Spleen (tissue), 11 donors: ENCODE measurements at regions not wholly inside any gene's neighbourhood (a gene's known extent, or its start where the extent isn't known, plus 50 kb on each side); places are given as distances from the start of the nearest gene placed in this dataset.

Experiments used
- DNase-seq: peaks from one replicate; pipeline ENCODE4 v3.0.0-alpha.2; 2020
- H3K27ac ChIP-seq, 8 donors: fragments of 200-600 bp; sonication (generic) in 7 of 8; 1 replicate in 4 of 8; 2 replicates in 4 of 8; pipeline versions ENCODE4 v1.5.0 to v1.8.0; 2016 to 2021; ENCODE audit warnings: inconsistent platforms in 4 of 8, mild to moderate bottlenecking in 4 of 8, moderate library complexity in 1 of 8
- H3K27me3 ChIP-seq, 7 donors: fragments of 200-600 bp; sonication (generic) in 6 of 7; replicated peaks in 1 of 7; 1 replicate in 4 of 7; 2 replicates in 3 of 7; pipeline versions ENCODE4 v1.5.0 to v1.8.0; 2016 to 2021; ENCODE audit warnings: inconsistent platforms in 3 of 7, mild to moderate bottlenecking in 1 of 7
- H3K36me3 ChIP-seq, 6 donors: fragments of 200-600 bp; sonication (generic) in 5 of 6; 1 replicate in 4 of 6; 2 replicates in 2 of 6; pipeline versions ENCODE4 v1.5.0 to v1.8.0; 2016 to 2021; ENCODE audit warnings: inconsistent platforms in 2 of 6
- H3K4me1 ChIP-seq, 6 donors: fragments of 200-600 bp; sonication (generic) in 5 of 6; 1 replicate in 3 of 6; 2 replicates in 3 of 6; pipeline versions ENCODE4 v1.5.0 to v1.8.0; 2016 to 2021; ENCODE audit warnings: inconsistent platforms in 3 of 6
- H3K4me3 ChIP-seq, 8 donors: fragments of 200-600 bp; sonication (generic) in 7 of 8; 1 replicate in 4 of 8; 2 replicates in 4 of 8; pipeline versions ENCODE4 v1.5.0 to v1.8.0; 2016 to 2021; ENCODE audit warnings: inconsistent platforms in 4 of 8, mild to moderate bottlenecking in 4 of 8, moderate library complexity in 2 of 8
- H3K9me3 ChIP-seq, 8 donors: fragments of 200-600 bp; sonication (generic) in 7 of 8; 1 replicate in 4 of 8; 2 replicates in 4 of 8; pipeline versions ENCODE4 v1.5.0 to v1.8.0; 2016 to 2021; ENCODE audit warnings: inconsistent platforms in 4 of 8
- POLR2A ChIP-seq, 3 donors: fragments of 450-650 bp; IDR thresholded peaks; one replicate each; pipeline ENCODE4 v1.5.1; 2017; ENCODE audit warnings: antibody characterized with exemption in 3 of 3, mild to moderate bottlenecking in 1 of 3
- POLR2AphosphoS5 ChIP-seq, 3 donors: sonication (generic); formaldehyde crosslinking; IDR thresholded peaks; one replicate each; pipeline ENCODE4 v1.5.1; 2017; ENCODE audit warnings: antibody characterized with exemption in 3 of 3
- WGBS, 5 donors: extraction: QIAGEN DNeasy Blood & Tissue Kit in 3 of 5; methylation state at CpG; one replicate each; pipeline versions ENCODE4 v1.1.5 to v1.1.7; 2013 to 2018; 5-methylcytosine and 5-hydroxymethylcytosine counted together
- intact Hi-C: fragments of 100-400 bp; cut with DNase I; formaldehyde crosslinking; loops from one replicate; pipeline ENCODE4 v1.15.0; 2023; ENCODE audit warnings: low total_unique reads
- TF ChIP-seq, protein P1 (sequence below), 11 experiments: fragments of 200-600 bp in 7 of 11; fragments of 450-650 bp in 4 of 11; sonication (generic) in 4 of 11; IDR thresholded peaks in 8 of 11; conservative IDR thresholded peaks in 3 of 11; 1 replicate in 7 of 11; 2 replicates in 4 of 11; pipeline versions ENCODE4 v1.4.0 to v1.8.0; 2016 to 2021; ENCODE audit warnings: antibody characterized with exemption in 11 of 11, inconsistent platforms in 4 of 11, mild to moderate bottlenecking in 1 of 11
- donor health status: healthy with polysubstance abuse.
- donor health status: DM: no; HTN: no; CAD: no; lungs with moderate emphysema.
- donor health status: DM: no; HTN: no; CAD: no.
- donor health status: Bipolar disorder and iron deficiency.
- donor health status: healthy.
- donor health status: DM: no; HTN: no; CAD: no.
- donor health status: DM: yes; HTN: yes; CAD: no.

DNA sequence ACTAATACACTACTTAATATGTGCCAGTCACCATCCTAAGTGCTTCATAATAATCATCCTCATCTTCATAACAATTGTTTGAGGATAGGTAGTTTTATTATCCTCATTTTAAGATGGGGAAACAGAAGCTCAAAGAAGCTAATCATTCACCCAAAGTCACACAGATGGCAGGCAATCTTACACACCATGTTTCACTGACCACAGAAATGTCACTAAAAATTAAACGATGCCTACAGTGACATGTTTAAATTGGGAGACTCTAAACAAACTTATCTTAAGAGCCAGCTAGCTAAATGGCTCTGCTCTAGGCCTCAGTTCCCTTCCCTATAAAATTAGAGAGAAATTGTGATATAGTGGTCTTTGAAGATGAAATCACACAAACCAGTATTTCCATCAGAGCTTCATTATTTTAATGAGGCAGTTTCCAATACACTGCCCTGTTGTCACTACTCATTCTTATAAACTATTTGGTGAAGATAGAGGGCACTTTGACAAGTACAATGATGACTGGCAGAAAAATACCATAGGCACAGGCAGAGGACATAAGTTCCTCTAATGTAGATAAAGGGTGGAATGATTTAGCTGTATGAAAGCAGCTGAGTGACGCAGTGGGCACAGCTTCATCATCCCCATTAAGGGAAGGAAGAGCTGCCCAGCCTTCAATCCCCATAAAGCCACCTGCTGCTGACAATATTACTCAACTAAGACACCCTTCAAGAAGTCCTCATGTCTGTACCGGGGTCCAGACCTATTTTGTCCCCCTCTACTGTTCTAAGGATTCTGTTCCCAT, 224.1 kb downstream of the ACTL7B start:
- no peaks in the 10 kb centered on the region for H3K27me3 ChIP-seq
- no peak for DNase-seq
- H3K36me3 ChIP-seq, result no peaks in the 10 kb centered on the region
- H3K9me3 ChIP-seq, result no peaks in the 10 kb centered on the region
- no peaks in the 10 kb centered on the region for H3K4me1 ChIP-seq
- no peak overlapping the region for H3K27ac ChIP-seq
- TF ChIP-seq POLR2AphosphoS5 (IDR thresholded peaks at IDR 0.05) (no peak), POLR2A (IDR thresholded peaks at IDR 0.05) (no peak)
- TF ChIP-seq, protein P1, sequence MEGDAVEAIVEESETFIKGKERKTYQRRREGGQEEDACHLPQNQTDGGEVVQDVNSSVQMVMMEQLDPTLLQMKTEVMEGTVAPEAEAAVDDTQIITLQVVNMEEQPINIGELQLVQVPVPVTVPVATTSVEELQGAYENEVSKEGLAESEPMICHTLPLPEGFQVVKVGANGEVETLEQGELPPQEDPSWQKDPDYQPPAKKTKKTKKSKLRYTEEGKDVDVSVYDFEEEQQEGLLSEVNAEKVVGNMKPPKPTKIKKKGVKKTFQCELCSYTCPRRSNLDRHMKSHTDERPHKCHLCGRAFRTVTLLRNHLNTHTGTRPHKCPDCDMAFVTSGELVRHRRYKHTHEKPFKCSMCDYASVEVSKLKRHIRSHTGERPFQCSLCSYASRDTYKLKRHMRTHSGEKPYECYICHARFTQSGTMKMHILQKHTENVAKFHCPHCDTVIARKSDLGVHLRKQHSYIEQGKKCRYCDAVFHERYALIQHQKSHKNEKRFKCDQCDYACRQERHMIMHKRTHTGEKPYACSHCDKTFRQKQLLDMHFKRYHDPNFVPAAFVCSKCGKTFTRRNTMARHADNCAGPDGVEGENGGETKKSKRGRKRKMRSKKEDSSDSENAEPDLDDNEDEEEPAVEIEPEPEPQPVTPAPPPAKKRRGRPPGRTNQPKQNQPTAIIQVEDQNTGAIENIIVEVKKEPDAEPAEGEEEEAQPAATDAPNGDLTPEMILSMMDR (IDR thresholded peaks at IDR 0.05 in 8 of 11, conservative IDR thresholded peaks at IDR 0.05 in 3 of 11), result no peak
- intact Hi-C loops, result no loop called here
- H3K4me3 ChIP-seq, result no peak overlapping the region
- WGBS, 5 donors, result 27 to 52% (median 45%) methylated on average over 3 of the region's 3 CpGs

DNA sequence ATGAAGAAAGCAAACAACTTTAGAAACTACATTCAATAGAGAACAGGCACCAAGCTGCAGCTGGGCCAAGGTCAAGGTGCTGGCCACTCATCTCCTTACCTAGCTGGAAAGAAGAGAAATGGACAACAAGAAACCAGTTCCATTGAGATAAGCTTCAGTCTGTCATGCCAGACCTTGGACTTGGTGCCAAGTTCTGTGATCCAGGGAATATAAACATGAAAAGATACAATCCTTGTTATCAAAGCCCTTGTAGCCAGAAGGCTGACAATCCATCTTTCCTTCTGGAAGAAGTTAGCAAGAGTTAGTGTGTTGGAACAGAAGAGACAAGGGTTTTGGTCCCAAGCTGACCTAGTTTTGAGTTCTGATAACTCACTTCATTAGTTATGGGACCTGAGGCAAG, 227.5 kb downstream of the ACTL7B start:
- Histone ChIP-seq H3K9me3 (no peaks in the 10 kb centered on the region), H3K36me3 (no peaks in the 10 kb centered on the region), H3K27ac (no peak overlapping the region), H3K4me1 (no peaks in the 10 kb centered on the region), H3K4me3 (no peak overlapping the region), H3K27me3 (no peaks in the 10 kb centered on the region)
- no peak for TF ChIP-seq POLR2A (IDR thresholded peaks at IDR 0.05)
- TF ChIP-seq, protein P1 (IDR thresholded peaks at IDR 0.05 in 8 of 11, conservative IDR thresholded peaks at IDR 0.05 in 3 of 11), result no peak
- TF ChIP-seq POLR2AphosphoS5 (IDR thresholded peaks at IDR 0.05), result no peak
- intact Hi-C loops, result no loop called here
- DNase-seq, result no peak

DNA sequence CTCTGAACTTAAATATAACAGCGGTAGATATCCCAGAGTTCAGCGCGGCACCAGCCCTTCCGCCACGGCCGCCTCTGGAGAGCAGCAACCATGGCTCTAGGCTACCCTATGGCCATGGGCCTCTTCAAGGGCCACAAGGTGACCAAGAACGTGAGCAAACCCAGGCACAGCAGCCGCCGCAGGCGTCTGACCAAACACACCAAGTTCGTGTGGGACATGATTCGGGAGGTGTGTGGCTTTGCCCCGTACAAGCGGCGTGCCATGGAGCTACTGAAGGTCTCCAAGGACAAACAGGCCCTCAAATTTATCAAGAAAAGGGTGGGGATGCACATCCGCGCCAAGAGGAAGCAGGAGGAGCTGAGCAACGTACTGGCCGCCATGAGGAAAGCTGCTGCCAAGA, 229.0 kb downstream of the ACTL7B start:
- DNase-seq, result no peak

More for the DNA sequence above, 229.0 kb downstream of the ACTL7B start:
- H3K4me3 ChIP-seq, result no peak overlapping the region
- no peaks in the 10 kb centered on the region for H3K36me3 ChIP-seq
- no peaks in the 10 kb centered on the region for H3K9me3 ChIP-seq
- 88 to 95% (median 93%) methylated on average over 19 of the region's 19 CpGs for WGBS, 5 donors
- H3K27me3 ChIP-seq, result no peaks in the 10 kb centered on the region
- no peaks in the 10 kb centered on the region for H3K4me1 ChIP-seq
- no peak overlapping the region for H3K27ac ChIP-seq
- intact Hi-C loops, result no loop called here
- TF ChIP-seq POLR2AphosphoS5 (IDR thresholded peaks at IDR 0.05) (no peak), POLR2A (IDR thresholded peaks at IDR 0.05) (no peak)
- TF ChIP-seq, protein P1 (IDR thresholded peaks at IDR 0.05 in 8 of 11, conservative IDR thresholded peaks at IDR 0.05 in 3 of 11), result no peak
